ENCODE measurements at regions not wholly inside any gene's neighbourhood (a gene's known extent, or its start where the extent isn't known, plus 50 kb on each side); places are given as distances from the start of the nearest gene placed in this dataset.

DNA sequence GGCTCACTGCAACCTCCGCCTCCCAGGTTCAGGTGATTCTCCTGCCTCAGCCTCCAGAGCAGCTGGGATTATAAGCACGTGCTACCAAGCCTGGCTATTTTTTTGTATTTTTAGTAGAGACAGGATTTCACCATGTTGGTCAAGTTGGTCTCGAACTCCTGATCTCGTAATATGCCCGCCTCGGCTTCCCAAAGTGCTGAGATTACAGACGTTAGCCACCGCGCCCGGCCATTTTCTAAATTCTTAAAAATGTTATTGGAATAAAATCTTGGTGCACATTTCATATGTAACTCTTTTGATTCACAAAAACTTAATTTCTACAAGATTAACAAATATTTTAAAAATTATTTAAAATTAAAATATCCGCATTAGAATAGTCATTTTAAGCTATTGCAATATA lies 1480.3 kb upstream of the SPRY2 start:
- Mint-ChIP-seq H3K4me3 (no peak overlapping the region), H3K27me3 (no peaks in the 10 kb centered on the region), H3K9me3 (peaks cover 9% of the 10 kb centered on the region), H3K36me3 (ENCODE audit: low read depth) (no peaks in the 10 kb centered on the region), H3K4me1 (ENCODE audit: low read depth) (no peaks in the 10 kb centered on the region), H3K27ac (no peak overlapping the region)
- intact Hi-C loops (cut with micrococcal nuclease) = no loop called here

DNA sequence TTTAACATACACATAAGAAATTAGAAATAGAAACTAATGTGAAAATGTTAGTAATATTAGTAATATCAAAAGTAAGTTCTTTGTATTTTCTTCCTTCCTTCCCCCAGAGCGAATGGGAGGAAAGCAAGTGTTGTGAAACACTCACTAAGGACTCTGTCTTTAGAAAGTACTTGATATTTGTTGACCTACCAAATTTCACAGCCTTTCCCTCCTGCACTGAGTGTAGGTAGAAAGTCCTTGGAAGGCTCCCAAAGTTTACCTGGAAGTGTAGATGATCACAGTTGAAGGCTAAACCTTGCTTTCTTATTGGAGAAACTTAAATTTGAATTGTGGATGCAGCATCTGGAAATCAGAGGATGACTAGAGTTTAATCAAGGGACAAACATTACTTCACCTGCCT lies 1459.5 kb upstream of the SPRY2 start:
- H3K4me3 Mint-ChIP-seq = no peak overlapping the region
- H3K27ac Mint-ChIP-seq = no peak overlapping the region
- H3K9me3 Mint-ChIP-seq = peaks cover 34% of the 10 kb centered on the region
- no peaks in the 10 kb centered on the region for H3K36me3 Mint-ChIP-seq (ENCODE audit: low read depth)
- intact Hi-C loops (cut with micrococcal nuclease) = no loop called here
- no peaks in the 10 kb centered on the region for H3K4me1 Mint-ChIP-seq (ENCODE audit: low read depth)
- H3K27me3 Mint-ChIP-seq = no peaks in the 10 kb centered on the region

DNA sequence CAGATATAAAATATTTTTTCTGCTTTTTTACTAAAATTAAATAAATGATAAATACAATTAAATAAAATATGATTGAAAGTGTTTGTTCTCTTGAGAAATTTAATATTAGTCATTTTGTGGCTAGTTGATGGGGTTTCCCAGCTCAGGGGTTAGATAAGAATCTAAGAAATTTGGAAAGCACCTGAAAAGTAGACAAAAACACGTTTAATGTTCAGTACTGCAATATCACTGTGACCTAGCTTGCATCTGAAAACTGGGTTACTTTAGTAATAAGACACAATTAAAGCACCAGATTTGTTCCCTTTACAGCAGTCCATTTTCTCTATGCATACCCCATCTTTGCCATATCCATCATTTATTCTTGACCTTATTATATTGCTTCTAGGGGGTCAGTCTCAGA lies 1454.8 kb upstream of the SPRY2 start:
- Mint-ChIP-seq H3K36me3 (ENCODE audit: low read depth) (no peaks in the 10 kb centered on the region), H3K27ac (no peak overlapping the region), H3K9me3 (peaks cover 32% of the 10 kb centered on the region), H3K4me1 (ENCODE audit: low read depth) (no peaks in the 10 kb centered on the region), H3K4me3 (no peak overlapping the region), H3K27me3 (no peaks in the 10 kb centered on the region)
- intact Hi-C loops (cut with micrococcal nuclease) = no loop called here

GRCh38 chr13:81791641-81792040 lies 1450.7 kb upstream of the SPRY2 start:
- H3K27ac Mint-ChIP-seq = no peak overlapping the region
- no peaks in the 10 kb centered on the region for H3K36me3 Mint-ChIP-seq (ENCODE audit: low read depth)
- no peaks in the 10 kb centered on the region for H3K4me1 Mint-ChIP-seq (ENCODE audit: low read depth)
- intact Hi-C loops (cut with micrococcal nuclease) = no loop called here
- H3K4me3 Mint-ChIP-seq = no peak overlapping the region
- H3K9me3 Mint-ChIP-seq = peaks cover 9% of the 10 kb centered on the region
- H3K27me3 Mint-ChIP-seq = no peaks in the 10 kb centered on the region

GRCh38 chr13:81781471-81781870 lies 1440.5 kb upstream of the SPRY2 start:
- Mint-ChIP-seq H3K36me3 (ENCODE audit: low read depth) (no peaks in the 10 kb centered on the region), H3K4me3 (no peak overlapping the region), H3K4me1 (ENCODE audit: low read depth) (no peaks in the 10 kb centered on the region), H3K27ac (no peak overlapping the region), H3K27me3 (no peaks in the 10 kb centered on the region), H3K9me3 (peaks cover 22% of the 10 kb centered on the region)
- intact Hi-C loops (cut with micrococcal nuclease) = no loop called here

DNA sequence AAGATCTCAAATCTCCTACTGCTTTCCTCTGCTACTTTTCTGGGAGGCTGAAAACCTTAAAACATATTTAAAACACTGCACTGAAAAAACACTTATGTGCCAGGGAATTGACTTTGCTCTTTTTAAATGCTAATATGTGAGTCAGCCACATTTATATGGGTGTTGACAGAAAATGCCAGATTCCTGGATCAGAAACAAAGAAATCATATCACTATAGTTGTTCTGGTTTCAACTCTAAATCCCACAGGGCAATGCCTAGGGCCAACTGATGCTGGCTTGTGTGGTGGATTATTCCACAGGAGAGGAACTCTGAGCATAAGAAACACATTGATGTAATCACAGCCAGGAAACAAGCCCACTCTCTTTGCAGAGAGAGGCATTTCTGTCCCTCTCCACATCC lies 1439.0 kb upstream of the SPRY2 start:
- H3K27ac Mint-ChIP-seq = no peak overlapping the region

DNA sequence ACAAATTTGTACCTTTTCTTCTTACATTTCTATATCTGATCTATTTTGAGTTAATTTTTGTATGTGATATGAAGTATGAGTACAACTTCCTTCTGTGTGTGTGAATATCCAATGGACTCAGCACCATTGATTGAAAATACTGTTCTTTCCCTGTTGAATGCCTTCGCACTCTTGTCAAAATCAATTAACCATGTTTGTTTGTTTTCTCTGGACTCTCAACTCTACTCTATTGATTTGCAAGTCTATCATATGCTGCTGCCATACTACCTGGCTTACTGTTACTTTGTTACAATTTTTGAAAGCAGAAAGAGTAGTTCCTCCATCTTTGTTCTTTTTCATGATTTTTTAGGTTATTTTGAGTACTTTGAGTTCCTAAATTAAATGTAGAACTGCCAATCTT lies 1437.4 kb upstream of the SPRY2 start:
- no peak overlapping the region for H3K4me3 Mint-ChIP-seq
- H3K9me3 Mint-ChIP-seq = peaks cover 39% of the 10 kb centered on the region
- intact Hi-C loops (cut with micrococcal nuclease) = no loop called here
- no peak overlapping the region for H3K27ac Mint-ChIP-seq
- H3K4me1 Mint-ChIP-seq (ENCODE audit: low read depth) = no peaks in the 10 kb centered on the region
- H3K27me3 Mint-ChIP-seq = no peaks in the 10 kb centered on the region
- H3K36me3 Mint-ChIP-seq (ENCODE audit: low read depth) = no peaks in the 10 kb centered on the region

More for the DNA sequence above, 1439.0 kb upstream of the SPRY2 start:
- H3K4me3 Mint-ChIP-seq = no peak overlapping the region
- H3K9me3 Mint-ChIP-seq = peaks cover 32% of the 10 kb centered on the region
- H3K27me3 Mint-ChIP-seq = no peaks in the 10 kb centered on the region
- intact Hi-C loops (cut with micrococcal nuclease) = no loop called here
- H3K36me3 Mint-ChIP-seq (ENCODE audit: low read depth) = no peaks in the 10 kb centered on the region
- H3K4me1 Mint-ChIP-seq (ENCODE audit: low read depth) = no peaks in the 10 kb centered on the region

DNA sequence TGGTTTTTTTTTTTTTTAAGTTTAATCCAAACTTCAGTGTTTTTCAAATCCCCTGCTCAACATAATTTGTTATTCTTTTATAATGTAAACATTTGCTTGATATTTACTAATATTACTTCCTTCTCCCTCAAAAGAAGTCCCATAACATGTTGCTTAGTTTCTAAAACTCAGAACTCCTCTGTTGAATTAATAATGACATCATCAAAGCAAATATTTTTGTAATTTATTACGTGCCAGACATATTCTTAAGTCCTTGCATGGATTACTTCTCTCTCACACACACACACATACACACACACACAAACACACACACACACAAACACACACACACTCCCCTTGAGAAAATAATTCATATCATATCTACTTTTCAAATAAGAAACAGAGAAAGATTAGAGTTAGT lies 1432.3 kb upstream of the SPRY2 start:
- H3K27ac Mint-ChIP-seq = no peak overlapping the region
- no peak overlapping the region for H3K4me3 Mint-ChIP-seq
- H3K27me3 Mint-ChIP-seq = no peaks in the 10 kb centered on the region
- H3K9me3 Mint-ChIP-seq = peaks cover 27% of the 10 kb centered on the region
- no peaks in the 10 kb centered on the region for H3K36me3 Mint-ChIP-seq (ENCODE audit: low read depth)
- H3K4me1 Mint-ChIP-seq (ENCODE audit: low read depth) = no peaks in the 10 kb centered on the region
- intact Hi-C loops (cut with micrococcal nuclease) = no loop called here

DNA sequence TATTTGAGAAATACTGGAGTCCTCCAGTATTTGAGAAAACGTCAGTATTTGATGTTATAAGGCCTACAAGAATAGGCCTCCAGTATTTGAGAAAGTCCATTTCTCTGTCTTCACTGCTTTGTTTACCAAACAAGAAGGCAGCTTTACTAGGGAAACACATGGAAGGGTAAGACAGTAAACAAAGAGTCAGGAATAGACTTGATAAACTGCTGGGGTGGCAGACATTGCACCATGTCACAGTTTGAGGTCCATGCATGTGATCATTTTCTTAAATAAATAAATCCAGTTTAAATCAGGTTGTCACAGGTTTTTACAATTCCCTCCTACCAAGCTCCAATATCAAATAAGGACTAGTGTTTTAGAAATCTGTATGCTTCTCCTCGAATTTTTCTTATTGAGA lies 1431.0 kb upstream of the SPRY2 start:
- intact Hi-C loops (cut with micrococcal nuclease) = no loop called here

GRCh38 chr13:81770868-81771505 lies 1430.1 kb upstream of the SPRY2 start:
- no peak overlapping the region for H3K4me3 Mint-ChIP-seq
- H3K4me1 Mint-ChIP-seq (ENCODE audit: low read depth) = no peaks in the 10 kb centered on the region
- intact Hi-C loops (cut with micrococcal nuclease) = no loop called here
- H3K27me3 Mint-ChIP-seq = no peaks in the 10 kb centered on the region
- no peak overlapping the region for H3K27ac Mint-ChIP-seq
- no peaks in the 10 kb centered on the region for H3K36me3 Mint-ChIP-seq (ENCODE audit: low read depth)
- peaks cover 28% of the 10 kb centered on the region for H3K9me3 Mint-ChIP-seq

More for the DNA sequence above, 1431.0 kb upstream of the SPRY2 start:
- no peak overlapping the region for H3K4me3 Mint-ChIP-seq
- no peaks in the 10 kb centered on the region for H3K27me3 Mint-ChIP-seq
- no peak overlapping the region for H3K27ac Mint-ChIP-seq
- no peaks in the 10 kb centered on the region for H3K36me3 Mint-ChIP-seq (ENCODE audit: low read depth)
- peaks cover 18% of the 10 kb centered on the region for H3K9me3 Mint-ChIP-seq
- H3K4me1 Mint-ChIP-seq (ENCODE audit: low read depth) = no peaks in the 10 kb centered on the region

DNA sequence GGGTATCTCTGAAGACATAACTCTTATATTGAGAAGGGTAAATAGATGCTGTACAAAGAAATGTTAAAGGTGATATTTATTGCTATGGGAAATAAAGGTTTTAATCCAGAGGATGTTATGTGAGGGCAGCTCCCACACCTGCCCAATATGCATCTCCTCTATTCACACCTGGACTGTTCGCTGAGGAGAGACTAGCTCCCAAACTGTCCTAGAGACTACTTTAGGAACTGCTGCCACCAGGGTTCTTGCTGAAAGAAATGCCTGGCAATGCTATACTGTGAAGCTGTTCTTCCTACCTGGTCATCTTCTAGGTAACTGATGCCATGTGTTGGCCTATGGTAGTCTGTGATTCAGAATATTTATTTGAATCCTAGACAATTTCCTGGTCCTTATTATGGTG lies 1421.5 kb upstream of the SPRY2 start:
- Mint-ChIP-seq H3K27ac (no peak overlapping the region), H3K36me3 (ENCODE audit: low read depth) (no peaks in the 10 kb centered on the region), H3K9me3 (peaks cover 48% of the 10 kb centered on the region), H3K27me3 (no peaks in the 10 kb centered on the region), H3K4me3 (no peak overlapping the region), H3K4me1 (ENCODE audit: low read depth) (no peaks in the 10 kb centered on the region)
- intact Hi-C loops (cut with micrococcal nuclease) = no loop called here

- no peak overlapping the region for H3K4me3 Mint-ChIP-seq
Observed at GRCh38 chr13:81760316-81760715, 1419.4 kb upstream of the SPRY2 start.

GRCh38 chr13:81757348-81757970 lies 1416.5 kb upstream of the SPRY2 start:
- H3K9me3 Mint-ChIP-seq = peaks cover 47% of the 10 kb centered on the region
- no peaks in the 10 kb centered on the region for H3K4me1 Mint-ChIP-seq (ENCODE audit: low read depth)
- H3K27ac Mint-ChIP-seq = no peak overlapping the region
- H3K27me3 Mint-ChIP-seq = no peaks in the 10 kb centered on the region
- no peak overlapping the region for H3K4me3 Mint-ChIP-seq
- H3K36me3 Mint-ChIP-seq (ENCODE audit: low read depth) = no peaks in the 10 kb centered on the region
- intact Hi-C loops (cut with micrococcal nuclease) = no loop called here

More at GRCh38 chr13:81760316-81760715, 1419.4 kb upstream of the SPRY2 start:
- intact Hi-C loops (cut with micrococcal nuclease) = no loop called here
- no peaks in the 10 kb centered on the region for H3K36me3 Mint-ChIP-seq (ENCODE audit: low read depth)
- no peaks in the 10 kb centered on the region for H3K4me1 Mint-ChIP-seq (ENCODE audit: low read depth)
- no peaks in the 10 kb centered on the region for H3K27me3 Mint-ChIP-seq
- no peak overlapping the region for H3K27ac Mint-ChIP-seq
- H3K9me3 Mint-ChIP-seq = peaks cover 34% of the 10 kb centered on the region

DNA sequence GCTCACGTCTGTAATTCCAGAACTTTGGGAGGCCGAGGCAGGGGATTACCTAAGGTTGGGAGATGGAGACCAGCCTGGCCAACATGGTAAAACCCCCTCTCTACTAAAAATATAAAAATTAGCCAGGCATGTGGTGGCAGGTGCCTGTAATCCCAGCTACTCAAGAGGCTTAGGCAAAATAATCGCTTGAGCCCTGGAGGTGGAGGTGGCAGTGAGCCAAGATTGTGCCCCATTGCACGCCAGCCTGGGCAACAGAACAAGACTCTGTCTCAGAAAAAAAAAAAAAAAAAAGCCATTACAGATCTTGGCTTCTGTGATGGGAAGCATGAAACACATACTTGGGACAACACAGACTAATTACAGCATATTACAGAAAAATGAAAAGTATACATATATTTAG lies 1404.5 kb upstream of the SPRY2 start:
- Mint-ChIP-seq H3K27ac (no peak overlapping the region), H3K36me3 (ENCODE audit: low read depth) (no peaks in the 10 kb centered on the region), H3K9me3 (peaks cover 55% of the 10 kb centered on the region), H3K27me3 (no peaks in the 10 kb centered on the region), H3K4me3 (no peak overlapping the region), H3K4me1 (ENCODE audit: low read depth) (no peaks in the 10 kb centered on the region)
- intact Hi-C loops (cut with micrococcal nuclease) = no loop called here

- no peak overlapping the region for H3K4me3 Mint-ChIP-seq
Observed at GRCh38 chr13:81738364-81738763, 1397.4 kb upstream of the SPRY2 start.

More at GRCh38 chr13:81738364-81738763, 1397.4 kb upstream of the SPRY2 start:
- Mint-ChIP-seq H3K36me3 (ENCODE audit: low read depth) (no peaks in the 10 kb centered on the region), H3K27ac (no peak overlapping the region), H3K4me1 (ENCODE audit: low read depth) (no peaks in the 10 kb centered on the region), H3K27me3 (no peaks in the 10 kb centered on the region), H3K9me3 (peaks cover 50% of the 10 kb centered on the region)
- intact Hi-C loops (cut with micrococcal nuclease) = no loop called here

Data from dendritic cell treated with granulocyte-macrophage colony-stimulating factor and Interleukin-4, amounts not matched to agents 40 ng/mL and 50 ng/mL, for 4 days (primary cell).